GM18873 (cell line): ENCODE measurements at regions not wholly inside any gene's neighbourhood (a gene's known extent, or its start where the extent isn't known, plus 50 kb on each side); places are given as distances from the start of the nearest gene placed in this dataset.

Experiments used
- ATAC-seq: cut with Tn5 transposase; IDR thresholded peaks from one replicate; pipeline ENCODE4 v1.9.1; 2021; ENCODE audit warnings: mild to moderate bottlenecking, moderate library complexity, moderate number of reproducible peaks; ENCODE audit not compliant: unreplicated experiment, low FRiP score

DNA sequence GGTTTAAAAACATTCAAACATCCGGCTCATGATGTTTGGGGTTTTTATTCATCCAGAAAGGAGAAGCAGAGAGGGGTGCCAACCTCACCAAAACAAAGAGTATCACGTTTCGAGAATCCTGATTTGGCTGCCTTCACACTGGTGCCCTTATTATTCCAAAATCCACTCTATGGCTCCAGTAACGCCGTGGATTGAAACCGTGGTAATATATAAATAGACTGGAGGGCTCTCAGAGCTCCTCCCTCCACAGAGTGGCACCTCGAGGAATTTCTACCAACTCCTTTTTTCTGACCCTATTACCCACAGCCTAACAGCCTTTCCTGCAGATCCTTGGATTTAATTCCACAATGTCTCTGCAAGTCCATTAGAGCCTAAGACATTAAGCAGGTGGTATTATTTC lies 353.6 kb downstream of the CRPPA start:
- no peak for ATAC-seq

DNA sequence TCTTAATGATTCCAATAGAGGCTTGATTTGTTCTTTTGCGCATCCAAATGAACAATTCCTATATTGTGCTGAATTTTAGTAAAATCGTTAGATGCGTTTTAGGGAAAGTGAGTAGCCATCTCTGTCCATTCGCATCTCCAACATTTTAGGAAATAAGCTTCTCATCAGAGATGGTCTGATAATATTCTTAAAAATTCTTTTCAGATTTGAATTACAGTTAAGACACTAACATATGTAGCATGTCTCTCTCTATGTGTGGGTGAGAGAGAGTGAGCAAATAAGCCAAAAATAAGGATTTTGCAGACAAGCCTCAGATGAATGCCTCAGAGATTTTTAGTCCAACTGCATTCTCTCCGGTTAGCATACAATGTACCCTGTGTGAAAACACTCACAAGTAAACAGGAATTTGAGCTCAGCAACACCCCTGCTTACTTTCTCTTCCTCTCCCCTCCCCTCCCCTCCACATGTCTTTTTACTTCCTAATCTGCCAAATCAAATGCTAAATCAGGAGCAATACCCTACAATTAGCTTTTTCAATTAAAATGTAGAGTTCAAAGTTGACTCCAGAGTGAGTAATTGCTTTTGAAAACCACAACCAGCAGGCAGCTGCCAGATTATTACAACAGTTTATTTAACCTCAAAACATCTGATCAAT lies 354.4 kb downstream of the CRPPA start:
- ATAC-seq, result no peak

DNA sequence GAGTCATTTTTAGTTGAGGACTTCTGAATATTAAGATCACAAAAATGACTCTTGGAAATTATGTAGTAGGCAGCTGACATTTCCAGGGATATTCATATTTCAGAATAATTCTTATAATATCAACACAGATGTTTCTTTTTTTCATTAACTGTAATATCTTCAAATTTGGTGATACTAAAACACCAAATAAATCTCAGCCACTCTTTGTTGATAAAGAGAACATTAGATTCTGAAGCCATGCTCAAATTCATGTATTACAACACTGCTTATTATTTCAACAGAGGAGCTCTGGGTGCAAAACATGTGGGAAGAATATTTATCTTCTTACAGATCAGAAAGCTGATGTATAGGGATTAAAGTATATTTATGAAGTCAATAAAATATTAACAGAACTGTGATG lies 355.4 kb downstream of the CRPPA start:
- ATAC-seq, result no peak

DNA sequence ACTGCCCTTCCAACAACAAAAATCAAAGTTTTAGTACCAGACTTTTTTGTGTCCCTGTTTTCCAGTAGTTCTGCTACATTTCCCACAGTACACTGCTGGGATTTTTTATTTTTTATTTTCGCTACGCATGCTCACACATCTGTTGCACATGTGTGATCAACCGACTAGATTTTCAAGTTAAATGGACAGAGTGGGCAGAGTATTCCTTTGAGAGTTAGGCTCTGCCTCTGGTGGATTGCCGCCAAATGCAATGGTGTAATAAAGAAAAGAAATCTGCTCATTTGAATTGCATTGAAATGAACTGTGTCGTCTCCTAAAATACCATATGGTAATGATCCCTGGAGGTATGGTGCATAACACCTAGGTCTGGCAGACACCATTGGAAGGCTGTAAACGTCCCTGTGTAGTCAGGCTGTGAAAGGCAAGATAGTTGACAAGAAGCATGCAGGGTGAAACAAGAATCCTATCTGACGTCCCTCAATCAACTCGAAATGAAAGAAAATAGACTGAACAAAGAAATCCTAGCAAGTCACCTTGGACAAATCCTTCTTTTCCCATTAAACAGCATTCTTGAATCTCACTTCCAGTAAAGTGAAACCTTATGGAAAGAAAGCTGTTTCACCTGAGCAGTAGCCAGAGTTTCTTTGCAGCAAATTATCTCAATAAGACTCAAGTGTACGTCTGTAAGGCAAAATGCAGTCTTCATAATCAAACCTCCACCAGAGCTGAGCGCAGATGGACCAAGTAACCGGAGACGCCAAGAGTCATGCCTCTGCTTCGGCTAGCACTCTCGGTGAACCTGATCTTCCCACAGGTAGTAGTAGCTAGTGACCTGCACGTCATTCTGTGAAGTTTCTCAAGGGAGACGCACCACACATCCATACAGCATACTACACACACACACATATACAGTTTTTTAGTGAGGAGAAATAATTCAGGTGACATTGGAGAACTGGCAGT lies 357.3 kb downstream of the CRPPA start:
- no peak for ATAC-seq

DNA sequence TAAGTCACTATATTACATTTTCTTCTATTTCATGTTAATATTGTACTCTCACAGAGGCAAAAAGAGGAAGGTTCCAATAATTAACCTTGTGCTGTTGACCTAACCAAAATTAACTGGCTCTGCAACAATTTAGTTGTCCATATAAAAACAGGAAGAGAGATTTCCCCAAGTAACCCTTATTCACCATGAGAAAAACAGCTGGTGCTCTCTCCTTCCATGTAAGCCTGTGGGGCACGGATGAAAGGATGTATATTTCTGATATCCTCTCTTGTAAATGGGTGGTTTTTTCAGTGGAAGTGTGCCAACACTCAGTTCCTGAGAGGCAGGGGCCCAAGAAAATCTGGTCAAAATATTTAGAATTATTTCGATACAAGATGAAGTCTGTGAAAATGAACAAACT lies 358.1 kb downstream of the CRPPA start:
- no peak for ATAC-seq

DNA sequence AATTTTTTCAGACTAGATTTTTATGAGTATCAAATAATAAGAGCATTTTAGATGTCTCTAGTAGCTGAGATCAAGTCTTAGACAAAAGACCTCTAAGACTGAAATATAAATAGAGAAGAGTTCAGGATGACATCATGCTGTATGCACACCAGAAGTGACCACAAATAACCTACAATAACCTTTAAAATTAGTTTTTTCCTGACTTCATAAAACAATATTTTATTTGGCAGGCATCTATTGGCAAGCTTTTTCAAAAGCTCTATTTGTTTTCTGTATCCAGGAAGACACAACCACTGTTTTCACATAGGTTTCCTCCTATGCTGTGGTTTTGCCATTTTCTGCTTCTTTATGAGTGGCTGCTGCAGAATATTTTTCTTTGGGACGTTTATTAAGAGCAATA lies 359.1 kb downstream of the CRPPA start:
- no peak for ATAC-seq

DNA sequence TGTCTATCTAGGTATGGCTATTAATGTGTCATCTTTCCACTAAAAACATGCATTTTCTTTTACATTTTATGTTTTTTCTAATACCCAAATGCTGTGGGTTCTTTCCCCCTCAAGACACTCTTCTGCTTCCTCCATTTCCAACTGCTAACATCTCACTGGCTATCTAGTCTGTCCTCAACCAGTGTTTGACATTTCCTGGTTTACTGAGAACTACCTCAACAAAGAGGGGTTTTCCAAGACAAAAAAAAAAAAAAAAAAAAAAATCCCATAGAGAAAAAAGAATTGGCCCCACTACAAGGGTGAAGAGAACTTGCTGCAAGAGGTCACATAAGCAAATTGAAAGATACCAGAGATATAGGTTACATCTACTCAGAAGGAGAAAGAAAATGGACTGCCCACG lies 359.7 kb downstream of the CRPPA start:
- ATAC-seq, result no peak

DNA sequence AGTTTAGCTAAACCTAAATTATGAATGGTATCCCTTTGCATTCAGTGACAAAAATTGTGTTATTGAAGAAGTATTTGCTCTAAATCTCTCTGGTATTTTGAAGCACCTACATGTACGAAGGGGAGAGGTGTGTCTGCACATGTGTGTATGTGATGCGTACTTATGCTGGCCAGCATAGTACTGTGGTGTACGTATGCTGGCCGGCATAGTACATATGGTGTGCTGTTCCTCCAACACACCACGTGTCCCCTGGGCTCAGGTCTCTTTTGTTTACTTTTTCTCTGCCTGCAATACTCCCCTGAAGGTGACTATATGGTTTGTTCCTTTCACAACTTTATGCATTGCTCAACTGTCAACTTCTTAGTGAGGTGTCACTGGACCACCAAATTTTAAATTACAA lies 360.3 kb downstream of the CRPPA start:
- ATAC-seq, result no peak

DNA sequence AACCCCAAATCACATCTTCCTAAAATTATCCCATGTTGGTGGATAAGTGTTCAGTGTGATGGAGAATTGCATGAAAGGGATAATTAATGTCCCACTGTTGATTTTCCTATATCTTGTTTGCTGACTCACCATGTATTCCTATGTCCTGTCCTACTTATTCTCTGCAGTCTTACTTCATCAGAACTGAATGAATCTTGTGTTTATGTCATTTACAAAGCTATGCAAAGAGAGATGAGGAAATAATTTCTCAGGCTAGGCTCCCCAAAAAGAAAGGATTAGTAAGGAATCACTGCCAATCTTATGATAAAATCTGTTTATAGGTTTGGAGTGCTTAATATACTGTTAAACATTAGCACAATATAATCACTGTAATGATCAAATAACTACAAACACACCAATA lies 360.8 kb downstream of the CRPPA start:
- ATAC-seq, result no peak

DNA sequence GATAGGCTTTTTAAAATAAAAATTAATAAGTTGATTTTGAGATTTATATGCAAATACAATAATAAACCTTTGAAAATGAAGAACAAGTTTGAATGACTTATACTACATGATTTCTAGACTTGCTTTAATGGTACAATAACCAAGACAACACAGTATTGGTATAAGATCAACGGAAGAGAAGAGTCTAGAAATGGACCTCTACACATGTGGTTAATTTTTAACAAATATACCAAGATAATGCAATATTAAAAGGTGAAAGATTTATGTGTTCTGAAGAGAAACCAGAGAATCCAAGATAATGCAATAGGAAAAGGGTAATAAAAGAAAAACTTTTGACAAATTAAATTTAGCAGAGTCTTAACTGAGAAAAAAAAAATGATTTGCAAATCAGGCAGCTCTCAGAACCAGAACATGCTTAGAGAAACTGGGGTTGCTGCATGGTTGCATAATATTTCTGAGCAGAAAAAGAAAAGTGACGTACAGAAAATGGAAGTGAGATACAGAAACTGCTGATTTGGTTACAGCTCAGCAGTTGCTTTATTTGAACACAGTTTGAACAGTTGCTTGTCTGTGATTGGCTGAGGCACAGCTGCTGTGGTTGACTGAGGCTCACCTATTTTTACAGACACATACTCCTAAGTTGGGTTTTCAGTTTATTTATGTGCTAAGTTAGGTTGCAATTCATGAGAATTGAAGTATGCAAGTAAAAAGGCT lies 365.9 kb downstream of the CRPPA start:
- ATAC-seq, result no peak

DNA sequence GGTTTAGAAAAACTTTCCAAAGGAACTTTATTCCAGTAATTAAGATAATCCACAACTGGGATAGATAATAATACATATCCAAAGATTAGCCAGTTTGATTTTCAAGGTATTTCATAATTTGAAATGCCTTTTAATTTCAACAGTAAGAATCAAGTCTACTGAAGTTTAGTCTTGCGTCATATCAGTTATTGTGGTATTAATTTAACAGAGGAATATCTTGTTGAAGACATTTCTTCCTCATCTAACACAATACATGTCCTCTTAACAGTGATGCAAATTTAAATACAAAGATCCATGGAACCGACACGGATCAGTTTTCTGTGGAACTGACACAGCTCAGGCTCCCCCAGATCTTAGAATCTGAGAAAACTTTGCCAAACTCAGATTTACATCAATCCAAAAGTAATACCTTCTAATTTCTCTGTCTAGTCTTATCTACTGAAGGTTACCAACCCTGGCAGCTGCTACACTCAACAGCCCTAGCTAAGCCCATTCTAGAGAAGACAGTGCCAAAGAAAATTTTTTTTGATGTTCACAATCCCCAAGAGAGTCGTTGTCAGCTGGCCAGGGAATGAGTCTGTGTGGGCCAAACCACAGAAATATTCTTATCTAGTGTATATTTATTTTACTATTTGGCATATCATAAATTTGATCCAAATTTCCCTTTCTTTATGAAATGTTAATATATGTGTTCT lies 365.2 kb upstream of the MEOX2 start:
- ATAC-seq, result no peak

DNA sequence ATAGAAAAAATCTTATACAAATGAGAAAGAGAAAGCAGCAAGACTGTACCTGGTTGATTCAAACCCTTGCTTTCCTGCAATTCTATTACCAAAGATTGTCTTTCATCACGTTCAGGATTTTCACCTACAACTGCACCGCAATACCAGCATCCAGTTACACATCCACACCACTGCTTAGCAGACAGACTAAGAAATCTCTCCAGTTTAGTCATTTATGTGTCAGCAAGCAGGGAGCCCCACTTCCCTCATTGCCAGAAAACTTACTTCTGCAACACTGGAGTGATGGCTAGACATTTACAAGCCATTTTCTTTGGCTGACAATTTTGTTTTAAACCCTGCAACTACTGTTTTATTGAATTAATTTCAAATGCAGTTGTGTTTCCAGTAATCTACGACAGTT lies 359.6 kb upstream of the MEOX2 start:
- no peak for ATAC-seq

DNA sequence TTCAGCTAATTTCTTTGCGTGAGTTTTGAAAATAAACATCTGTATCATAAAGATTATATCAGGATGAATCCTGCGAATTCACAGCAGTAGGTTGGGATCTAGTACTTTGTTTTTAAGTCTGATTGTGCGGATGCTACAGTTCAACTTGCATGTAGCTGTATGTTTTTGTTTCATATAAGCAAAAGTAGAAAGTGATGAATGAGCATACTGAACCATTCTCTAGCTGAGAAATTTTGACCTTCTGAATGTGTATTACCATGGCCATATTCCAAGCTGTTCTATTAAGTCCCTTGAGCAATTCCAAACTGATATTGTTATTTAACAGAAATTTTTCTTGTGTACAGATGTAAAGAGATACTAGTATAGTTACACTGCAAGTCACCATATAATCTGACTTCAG lies 358.8 kb upstream of the MEOX2 start:
- ATAC-seq, result no peak

DNA sequence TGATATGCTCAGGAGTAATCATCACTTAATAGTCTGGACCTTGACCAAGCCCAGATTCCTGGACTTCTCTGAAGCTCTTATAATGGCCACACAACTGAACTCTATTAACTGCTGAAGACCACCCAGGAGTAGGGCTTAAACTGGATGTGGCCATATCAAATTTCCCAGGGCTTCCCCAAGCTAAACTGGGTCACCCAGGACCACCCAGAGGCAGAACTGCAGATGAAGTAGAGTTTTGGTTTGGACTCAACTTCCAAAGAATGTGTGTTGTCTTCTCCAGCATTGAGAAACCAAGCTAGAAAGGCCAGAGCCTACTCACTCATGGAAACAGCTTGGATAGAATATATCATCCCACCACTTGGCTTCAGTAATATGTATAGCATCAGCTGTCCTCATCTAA lies 358.2 kb upstream of the MEOX2 start:
- ATAC-seq, result no peak

DNA sequence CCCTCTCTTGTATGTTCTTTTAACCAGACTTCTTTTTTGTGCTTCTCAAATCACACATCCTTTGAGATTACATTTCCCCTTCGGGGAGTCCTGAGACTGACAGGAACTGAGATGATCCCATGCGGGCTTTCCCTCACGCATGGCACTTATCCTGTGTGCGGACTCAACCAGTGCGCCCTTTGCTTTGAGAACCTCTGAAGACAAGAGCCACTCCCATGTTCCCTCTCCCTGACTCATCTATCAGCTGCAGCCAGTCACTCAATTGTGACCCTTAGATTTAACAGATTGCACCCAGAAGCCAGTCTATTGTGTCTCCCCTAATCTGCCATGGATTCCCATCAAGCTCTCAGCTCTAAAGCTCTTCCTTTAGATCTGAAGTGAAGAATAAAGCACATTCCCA lies 353.9 kb upstream of the MEOX2 start:
- no peak for ATAC-seq

DNA sequence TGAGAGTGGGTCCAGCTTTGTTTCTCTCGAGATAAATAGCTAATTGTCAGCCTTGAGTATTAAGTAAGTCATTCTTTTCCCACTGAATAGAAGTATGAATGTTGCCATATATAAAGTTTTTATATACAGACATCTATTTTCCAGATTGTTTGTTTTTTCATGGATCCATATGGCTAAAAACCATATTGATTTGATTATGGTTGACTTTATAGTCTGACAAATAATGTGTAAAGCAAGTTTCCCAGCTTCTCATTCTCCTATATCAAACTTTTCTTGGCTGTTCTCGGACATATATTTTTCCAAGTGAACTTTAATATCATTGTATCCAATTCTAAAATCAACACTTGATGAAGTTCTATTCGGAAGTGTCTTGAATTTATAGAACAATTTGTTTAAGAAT lies 352.4 kb upstream of the MEOX2 start:
- ATAC-seq, result no peak

DNA sequence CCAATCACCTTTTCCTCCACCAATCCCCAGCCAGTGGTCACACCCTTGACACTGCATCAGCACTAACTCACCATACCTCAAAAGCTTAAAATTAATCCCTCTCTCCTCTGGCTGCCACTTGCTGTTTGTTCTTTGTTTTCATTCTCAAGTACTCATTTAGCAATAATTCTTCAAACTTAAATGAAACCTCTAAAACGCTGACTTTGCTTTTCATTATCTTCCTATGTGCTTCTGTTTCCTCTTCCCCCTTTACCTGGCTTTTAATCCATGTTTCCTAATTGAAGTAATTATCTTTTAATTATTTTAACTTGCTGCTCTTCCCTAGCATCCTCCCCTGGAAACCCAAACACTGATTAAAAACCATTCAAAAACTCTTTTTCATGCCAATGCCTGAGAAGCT lies 348.9 kb upstream of the MEOX2 start:
- no peak for ATAC-seq

DNA sequence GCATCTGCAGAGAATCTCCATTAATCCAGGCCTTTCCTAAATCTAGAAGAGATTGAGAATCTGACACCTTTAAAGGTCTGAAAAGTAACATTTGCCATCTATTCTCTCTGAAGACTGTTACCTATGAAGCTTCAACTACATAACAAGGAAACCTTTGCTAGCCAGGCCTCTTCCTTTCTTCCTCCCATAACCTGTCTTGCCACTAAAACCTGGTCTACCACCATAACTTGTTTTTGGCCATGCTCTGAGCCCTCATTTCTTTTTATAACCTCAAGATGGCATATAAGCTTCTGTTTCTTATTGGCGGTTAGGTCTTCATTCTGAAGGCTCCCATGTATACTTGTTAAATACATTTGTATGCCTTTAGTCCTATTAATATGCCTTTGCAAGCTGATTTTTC lies 348.4 kb upstream of the MEOX2 start:
- ATAC-seq, result no peak

DNA sequence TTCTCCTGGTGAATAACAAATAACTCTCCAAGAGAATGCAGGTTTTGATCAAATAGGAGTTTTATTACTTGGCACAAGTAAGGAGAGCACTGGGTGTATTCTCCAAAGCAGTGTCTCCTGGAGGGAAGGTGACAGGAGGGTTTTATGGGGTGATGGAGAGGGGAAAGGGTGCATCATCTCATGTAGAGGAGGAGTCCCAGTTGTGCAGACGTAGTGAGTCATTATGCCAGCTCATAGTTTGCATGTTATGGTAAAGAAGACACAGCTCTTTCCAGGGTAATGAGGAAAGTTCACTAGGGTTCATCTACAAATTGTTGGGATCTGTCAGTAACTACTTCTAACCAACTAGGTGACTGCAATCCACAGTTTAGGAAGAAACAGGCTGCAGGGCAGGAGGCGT lies 347.9 kb upstream of the MEOX2 start:
- ATAC-seq, result no peak

DNA sequence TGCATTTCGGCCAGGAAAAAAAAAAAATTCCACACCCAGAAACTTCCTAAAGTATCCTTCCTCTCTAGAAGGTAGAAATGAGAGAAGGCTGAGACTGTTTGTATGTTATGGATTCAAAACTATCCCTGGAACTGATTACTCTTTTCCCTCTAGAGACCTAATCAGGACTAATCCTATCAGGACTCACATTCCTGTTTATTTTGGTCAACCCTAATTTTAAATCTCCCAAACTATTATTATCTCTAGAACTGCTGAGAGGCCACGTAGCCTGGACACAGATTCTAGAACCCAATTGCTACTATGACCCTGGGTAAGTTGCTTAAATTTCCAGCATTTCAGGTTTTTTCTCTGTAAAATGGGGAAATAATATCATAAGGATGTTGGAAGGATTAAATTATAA lies 346.8 kb upstream of the MEOX2 start:
- no peak for ATAC-seq

DNA sequence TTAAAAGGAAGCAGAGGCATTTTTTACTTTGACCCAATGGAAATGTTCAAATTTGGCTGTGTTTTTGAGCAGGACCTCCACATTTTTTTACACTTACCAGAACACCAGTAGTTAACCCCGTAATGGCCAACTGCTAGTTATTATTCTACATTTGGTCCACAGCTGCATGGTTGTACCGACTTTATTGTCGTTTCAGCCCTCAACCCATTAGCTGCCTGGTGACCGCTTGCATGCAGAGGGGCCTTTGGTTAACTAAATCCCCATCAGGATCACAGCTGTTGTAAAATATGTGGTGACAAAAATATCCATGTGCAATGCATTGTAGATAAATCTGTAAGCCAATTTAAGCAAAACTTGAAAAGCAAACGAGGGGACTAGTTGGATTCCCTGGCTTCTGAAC lies 342.2 kb upstream of the MEOX2 start:
- ATAC-seq, result no peak
